Kidney (tissue), 13 donors: ENCODE measurements at regions not wholly inside any gene's neighbourhood (a gene's known extent, or its start where the extent isn't known, plus 50 kb on each side); places are given as distances from the start of the nearest gene placed in this dataset.
A peak's percentile ranks its signal among the peaks of the same experiment; 100 is the strongest.

Experiments
- DNase-seq, 5 donors: peaks; one replicate each; pipeline ENCODE4 v3.0.0-alpha.2; 2013 to 2020
- FAIRE-seq: peaks from 2 replicates; lab custom pipeline; 2012; peaks lifted over from hg19 to GRCh38; lab: Jason Lieb, UNC
- H3K27ac ChIP-seq, 2 donors: one replicate each; pipeline ENCODE4 v1.7.0; 2013; ENCODE audit warnings: low read depth in 2 of 2, low read length in 2 of 2, inconsistent platforms in 1 of 2
- H3K27me3 ChIP-seq: one replicate; pipeline ENCODE4 v1.7.1; 2013; ENCODE audit warnings: low read length, inconsistent platforms; ENCODE audit not compliant: control insufficient read depth, insufficient read depth
- H3K36me3 ChIP-seq, 3 donors: one replicate each; pipeline versions ENCODE4 v1.7.0 to v1.7.1; 2013; ENCODE audit warnings: low read length in 3 of 3, control low read depth in 1 of 3, inconsistent platforms in 1 of 3; ENCODE audit not compliant: insufficient read depth in 3 of 3, control insufficient read depth in 2 of 3
- H3K4me1 ChIP-seq, 3 donors: one replicate each; pipeline versions ENCODE4 v1.7.0 to v1.7.1; 2013; ENCODE audit warnings: low read length in 3 of 3, inconsistent platforms in 1 of 3, low read depth in 1 of 3; ENCODE audit not compliant: control insufficient read depth in 2 of 3, insufficient read depth in 2 of 3
- H3K4me3 ChIP-seq, 3 donors: one replicate each; pipeline versions ENCODE4 v1.7.0 to v1.8.1; 2013; ENCODE audit warnings: low read length in 3 of 3, control low read depth in 1 of 3, inconsistent platforms in 1 of 3
- H3K9ac ChIP-seq, 3 donors: one replicate each; pipeline versions ENCODE4 v1.7.0 to v1.7.1; 2013; ENCODE audit warnings: low read length in 3 of 3, control low read depth in 1 of 3, inconsistent platforms in 1 of 3
- H3K9me3 ChIP-seq, 3 donors: one replicate each; pipeline versions ENCODE4 v1.7.0 to v1.7.1; 2013; ENCODE audit warnings: low read length in 3 of 3, control low read depth in 1 of 3, inconsistent platforms in 1 of 3; ENCODE audit not compliant: control insufficient read depth in 2 of 3, insufficient read depth in 1 of 3
- CTCF ChIP-seq: IDR thresholded peaks from 3 replicates; pipeline ENCODE4 v1.5.1; 2012; ENCODE audit warnings: mild to moderate bottlenecking, moderate library complexity, borderline replicate concordance; ENCODE audit not compliant: insufficient read depth; ENCODE audit errors: extremely low read depth
- intact Hi-C: fragments of 100-400 bp; cut with DNase I; formaldehyde crosslinking; loops from one replicate; pipeline ENCODE4 v1.11.1; 2022
- donor health status: control.
- donor health status: control.
- donor health status: control.
- donor health status: control.
- donor health status: control.
- donor health status: DM: yes; HTN: yes; CAD: no.
- donor health status: Normal renal cell carcinoma (clear cell type).

GRCh38 chr2:45329045-45329677 is 281.9 kb downstream of the SRBD1 start:
- no peak for FAIRE-seq
- DNase-seq = peak in 2 of 5 donors; percentile 42 to 43
- intact Hi-C loops = no loop called here

GRCh38 chr2:45328264-45328870 is 282.7 kb downstream of the SRBD1 start:
- Histone ChIP-seq H3K27me3 (no peaks in the 10 kb centered on the region), H3K9ac (no peak overlapping the region), H3K4me3 (no peak overlapping the region), H3K27ac (no peak overlapping the region), H3K4me1 (peaks cover 0 to 33% (median 12%) of the 10 kb centered on the region in 3 donors), H3K36me3 (no peaks in the 10 kb centered on the region), H3K9me3 (peaks cover 0 to 7% (median 0%) of the 10 kb centered on the region in 3 donors)
- no peak for FAIRE-seq
- intact Hi-C loops = no loop called here
- peak in 4 of 5 donors; percentile 55 to 74 (median 58) for DNase-seq
- no peak for TF ChIP-seq CTCF

More at GRCh38 chr2:45329045-45329677, 281.9 kb downstream of the SRBD1 start:
- Histone ChIP-seq H3K9ac (no peak overlapping the region), H3K36me3 (no peaks in the 10 kb centered on the region), H3K9me3 (peaks cover 0 to under 1% (median 0%) of the 10 kb centered on the region in 3 donors), H3K4me1 (peaks cover 0 to 33% (median 12%) of the 10 kb centered on the region in 3 donors), H3K27me3 (no peaks in the 10 kb centered on the region), H3K4me3 (no peak overlapping the region), H3K27ac (no peak overlapping the region)
- TF ChIP-seq CTCF = no peak

GRCh38 chr2:45323344-45323743 is 287.7 kb downstream of the SRBD1 start:
- intact Hi-C loops = no loop called here
- H3K9ac ChIP-seq = no peak overlapping the region
- H3K27ac ChIP-seq = no peak overlapping the region
- FAIRE-seq = no peak
- no peaks in the 10 kb centered on the region for H3K27me3 ChIP-seq
- no peaks in the 10 kb centered on the region for H3K4me1 ChIP-seq
- H3K9me3 ChIP-seq = peaks cover 0 to 11% (median 0%) of the 10 kb centered on the region in 3 donors
- no peak for TF ChIP-seq CTCF
- H3K4me3 ChIP-seq = no peak overlapping the region
- H3K36me3 ChIP-seq = no peaks in the 10 kb centered on the region
- no peak for DNase-seq
